ENCODE measurements at regions not wholly inside any gene's neighbourhood (a gene's known extent, or its start where the extent isn't known, plus 50 kb on each side); places are given as distances from the start of the nearest gene placed in this dataset.

DNA sequence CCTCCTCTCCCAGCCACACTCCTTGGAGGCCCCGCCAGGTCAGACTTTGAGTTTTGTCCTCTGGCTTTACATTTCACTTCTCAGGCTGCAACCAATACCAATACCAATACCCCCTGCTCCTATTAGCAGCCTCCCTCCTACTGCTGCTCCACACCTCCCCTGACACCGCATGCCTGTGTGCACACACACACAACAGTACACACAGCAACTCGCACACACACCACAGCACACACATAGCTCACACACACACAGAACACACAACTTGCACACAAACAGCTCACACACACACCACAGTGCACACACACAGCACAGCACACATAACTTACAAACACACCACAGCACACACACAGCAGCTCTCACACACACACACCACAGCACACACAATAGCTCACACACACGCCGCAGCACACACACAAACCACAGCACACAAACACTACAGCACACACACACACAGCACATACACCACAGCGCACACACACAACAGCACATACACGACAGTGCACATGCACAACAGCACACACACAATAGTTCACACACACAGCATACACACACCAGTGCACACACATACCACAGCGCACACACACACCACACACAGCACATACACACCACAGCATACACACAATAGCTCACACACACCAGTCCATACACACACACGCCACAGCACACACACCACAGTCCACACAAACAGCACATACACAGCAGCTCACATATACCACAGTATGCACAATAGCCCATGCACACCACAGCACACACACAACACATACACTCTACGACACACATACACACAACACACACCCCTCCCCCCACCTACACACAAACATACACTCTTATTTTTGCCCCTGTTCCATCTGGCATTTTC, 204.7 kb downstream of the UACA start:
- TF ChIP-seq, protein P1, sequence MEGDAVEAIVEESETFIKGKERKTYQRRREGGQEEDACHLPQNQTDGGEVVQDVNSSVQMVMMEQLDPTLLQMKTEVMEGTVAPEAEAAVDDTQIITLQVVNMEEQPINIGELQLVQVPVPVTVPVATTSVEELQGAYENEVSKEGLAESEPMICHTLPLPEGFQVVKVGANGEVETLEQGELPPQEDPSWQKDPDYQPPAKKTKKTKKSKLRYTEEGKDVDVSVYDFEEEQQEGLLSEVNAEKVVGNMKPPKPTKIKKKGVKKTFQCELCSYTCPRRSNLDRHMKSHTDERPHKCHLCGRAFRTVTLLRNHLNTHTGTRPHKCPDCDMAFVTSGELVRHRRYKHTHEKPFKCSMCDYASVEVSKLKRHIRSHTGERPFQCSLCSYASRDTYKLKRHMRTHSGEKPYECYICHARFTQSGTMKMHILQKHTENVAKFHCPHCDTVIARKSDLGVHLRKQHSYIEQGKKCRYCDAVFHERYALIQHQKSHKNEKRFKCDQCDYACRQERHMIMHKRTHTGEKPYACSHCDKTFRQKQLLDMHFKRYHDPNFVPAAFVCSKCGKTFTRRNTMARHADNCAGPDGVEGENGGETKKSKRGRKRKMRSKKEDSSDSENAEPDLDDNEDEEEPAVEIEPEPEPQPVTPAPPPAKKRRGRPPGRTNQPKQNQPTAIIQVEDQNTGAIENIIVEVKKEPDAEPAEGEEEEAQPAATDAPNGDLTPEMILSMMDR (IDR thresholded peaks at IDR 0.05): no peak
- no peak for TF ChIP-seq POLR2A (IDR thresholded peaks at IDR 0.05)
